ENCODE measurements at regions not wholly inside any gene's neighbourhood (a gene's known extent, or its start where the extent isn't known, plus 50 kb on each side); places are given as distances from the start of the nearest gene placed in this dataset.

DNA sequence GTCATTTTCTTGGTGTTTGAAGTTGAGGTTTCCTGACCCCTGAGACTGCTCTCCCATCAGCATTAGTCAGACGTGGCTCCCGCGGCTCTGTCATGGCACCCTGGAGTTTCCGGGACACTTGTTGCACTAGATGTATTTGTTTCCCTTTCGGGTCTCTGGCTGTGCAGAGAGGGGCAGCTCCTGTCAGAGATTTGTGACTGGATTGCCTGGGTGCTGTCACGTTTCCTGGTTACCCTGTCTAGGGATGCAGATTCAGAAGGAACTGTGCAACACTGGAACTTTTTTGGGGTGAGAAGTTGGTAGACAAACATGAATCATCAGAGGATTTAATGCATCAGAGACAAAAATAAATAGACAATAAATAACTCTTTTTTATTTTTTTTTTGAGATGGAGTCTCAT lies 431.8 kb upstream of the MAN1A1 start (continued):
- TF ChIP-seq CHD1 (IDR thresholded peaks at IDR 0.05; ENCODE audit: low read depth, low read length) (no peak), SUZ12 (IDR thresholded peaks at IDR 0.05; ENCODE audit: low read length) (no peak), POLR2A (IDR thresholded peaks at IDR 0.05; ENCODE audit: control extremely low read depth in 1 of 2, low read depth in 2 of 2, low read length in 2 of 2) (no peak)
